ENCODE measurements at regions not wholly inside any gene's neighbourhood (a gene's known extent, or its start where the extent isn't known, plus 50 kb on each side); places are given as distances from the start of the nearest gene placed in this dataset.

DNA sequence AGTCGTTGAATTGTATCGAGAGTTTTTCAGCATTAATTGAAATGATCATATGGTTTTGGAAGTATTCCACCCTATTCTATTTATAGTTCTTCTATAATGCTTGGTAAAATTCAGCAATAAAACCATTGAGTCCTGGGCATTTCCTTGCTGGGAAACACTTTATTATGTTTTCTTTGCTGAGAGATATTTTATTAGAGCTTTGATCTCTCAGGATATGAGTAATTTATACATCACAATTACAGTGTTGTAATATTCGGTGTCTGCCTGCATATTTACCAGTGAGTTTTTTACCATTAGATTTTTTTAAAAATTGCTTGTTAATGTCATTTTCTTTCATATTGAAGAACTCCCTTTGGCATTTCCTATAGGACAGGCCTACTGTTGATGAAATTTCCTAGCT, 402.7 kb upstream of the FSIP2 start:
- Histone ChIP-seq H3K27ac (ENCODE audit: low read depth in 2 of 2, low read length in 1 of 2) (no peak overlapping the region), H2AFZ (ENCODE audit: low read depth) (no peak overlapping the region), H3K27me3 (ENCODE audit: insufficient read depth) (no peaks in the 10 kb centered on the region), H3K79me2 (ENCODE audit: insufficient read depth) (no peaks in the 10 kb centered on the region), H3K9me3 (no peaks in the 10 kb centered on the region), H3K4me1 (ENCODE audit: control insufficient read depth in 1 of 2, insufficient read depth in 2 of 2, low read depth in 1 of 2, low read length in 1 of 2) (no peaks in the 10 kb centered on the region), H3K4me3 (ENCODE audit: low read depth in 2 of 2, low read length in 1 of 2) (no peak overlapping the region), H3K4me2 (no peak overlapping the region), H3F3A (replicated peaks; ENCODE audit: insufficient read depth) (no peaks in the 10 kb centered on the region), H3K36me3 (replicated peaks in 1 of 2; ENCODE audit: control insufficient read depth in 1 of 2, insufficient read depth in 2 of 2, low read length in 1 of 2) (no peaks in the 10 kb centered on the region), H3K9me2 (no peaks in the 10 kb centered on the region), H4K20me1 (ENCODE audit: insufficient read depth) (no peaks in the 10 kb centered on the region), H3K9ac (no peak overlapping the region)
- TF ChIP-seq, protein P1, sequence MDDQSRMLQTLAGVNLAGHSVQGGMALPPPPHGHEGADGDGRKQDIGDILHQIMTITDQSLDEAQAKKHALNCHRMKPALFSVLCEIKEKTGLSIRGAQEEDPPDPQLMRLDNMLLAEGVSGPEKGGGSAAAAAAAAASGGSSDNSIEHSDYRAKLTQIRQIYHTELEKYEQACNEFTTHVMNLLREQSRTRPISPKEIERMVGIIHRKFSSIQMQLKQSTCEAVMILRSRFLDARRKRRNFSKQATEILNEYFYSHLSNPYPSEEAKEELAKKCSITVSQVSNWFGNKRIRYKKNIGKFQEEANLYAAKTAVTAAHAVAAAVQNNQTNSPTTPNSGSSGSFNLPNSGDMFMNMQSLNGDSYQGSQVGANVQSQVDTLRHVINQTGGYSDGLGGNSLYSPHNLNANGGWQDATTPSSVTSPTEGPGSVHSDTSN (IDR thresholded peaks at IDR 0.05): no peak
- TF ChIP-seq SMC3 (IDR thresholded peaks at IDR 0.05; ENCODE audit: low read depth, low read length) (no peak), TCF12 (IDR thresholded peaks at IDR 0.05) (no peak), NFIC (IDR thresholded peaks at IDR 0.05; ENCODE audit: borderline replicate concordance) (no peak), JUND (IDR thresholded peaks at IDR 0.05) (no peak), TAF1 (IDR thresholded peaks at IDR 0.05; ENCODE audit: borderline replicate concordance, low read depth, low read length) (no peak), SIN3A (IDR thresholded peaks at IDR 0.05; ENCODE audit: borderline replicate concordance, low read depth, low read length) (no peak), EZH2phosphoT487 (IDR thresholded peaks at IDR 0.05; ENCODE audit: borderline replicate concordance, low read depth) (no peak), YY1 (IDR thresholded peaks at IDR 0.05; ENCODE audit: low read depth) (no peak)
- DNase-seq: no peak
- POLR2A ChIA-PET: no interaction called here
- 80% methylated on average over 3 of the region's 3 CpGs for WGBS (ENCODE audit: low lambda C conversion rate)
- CTCF ChIA-PET: no interaction called here

DNA sequence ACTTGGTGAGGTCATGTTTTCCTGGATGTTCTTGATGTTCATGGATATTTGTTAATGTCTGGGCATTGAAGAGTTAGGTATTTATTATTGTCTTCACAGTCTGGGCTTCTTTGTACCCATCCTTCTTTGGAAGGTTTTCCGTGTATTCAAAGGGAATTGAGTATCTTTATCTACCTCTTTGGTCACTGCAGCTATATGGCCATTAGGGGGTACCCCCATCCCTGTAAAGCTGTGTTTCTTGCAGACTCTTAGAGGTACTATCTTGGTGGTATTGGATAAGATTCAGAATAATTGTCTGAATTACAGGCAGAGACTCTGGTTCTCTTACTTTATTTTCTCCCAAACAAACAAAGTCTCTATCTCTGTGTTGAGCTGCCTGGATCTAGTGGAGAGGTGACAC, 401.6 kb upstream of the FSIP2 start:
- Histone ChIP-seq H3K9me3 (no peaks in the 10 kb centered on the region), H3K27me3 (ENCODE audit: insufficient read depth) (no peaks in the 10 kb centered on the region), H3K79me2 (ENCODE audit: insufficient read depth) (no peaks in the 10 kb centered on the region), H3K36me3 (replicated peaks in 1 of 2; ENCODE audit: control insufficient read depth in 1 of 2, insufficient read depth in 2 of 2, low read length in 1 of 2) (no peaks in the 10 kb centered on the region), H3K9ac (no peak overlapping the region), H3K9me2 (no peaks in the 10 kb centered on the region), H3K27ac (ENCODE audit: low read depth in 2 of 2, low read length in 1 of 2) (no peak overlapping the region), H2AFZ (ENCODE audit: low read depth) (no peak overlapping the region), H4K20me1 (ENCODE audit: insufficient read depth) (no peaks in the 10 kb centered on the region), H3K4me1 (ENCODE audit: control insufficient read depth in 1 of 2, insufficient read depth in 2 of 2, low read depth in 1 of 2, low read length in 1 of 2) (no peaks in the 10 kb centered on the region), H3F3A (replicated peaks; ENCODE audit: insufficient read depth) (no peaks in the 10 kb centered on the region), H3K4me3 (ENCODE audit: low read depth in 2 of 2, low read length in 1 of 2) (no peak overlapping the region), H3K4me2 (no peak overlapping the region)
- no peak for TF ChIP-seq TCF12 (IDR thresholded peaks at IDR 0.05)
- TF ChIP-seq SMC3 (IDR thresholded peaks at IDR 0.05; ENCODE audit: low read depth, low read length): no peak
- no peak for TF ChIP-seq FOXM1 (IDR thresholded peaks at IDR 0.05; ENCODE audit: low read depth)
- no peak for TF ChIP-seq YY1 (IDR thresholded peaks at IDR 0.05; ENCODE audit: low read depth)
- TF ChIP-seq, protein P2, sequence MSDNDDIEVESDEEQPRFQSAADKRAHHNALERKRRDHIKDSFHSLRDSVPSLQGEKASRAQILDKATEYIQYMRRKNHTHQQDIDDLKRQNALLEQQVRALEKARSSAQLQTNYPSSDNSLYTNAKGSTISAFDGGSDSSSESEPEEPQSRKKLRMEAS (IDR thresholded peaks at IDR 0.05; ENCODE audit: low read depth): no peak
- TF ChIP-seq ELF1 (IDR thresholded peaks at IDR 0.05): no peak
- no peak for TF ChIP-seq GATA2 (CRISPR knock-in tag; IDR thresholded peaks at IDR 0.05)
- TF ChIP-seq, protein P1 (IDR thresholded peaks at IDR 0.05): no peak
- no peak for TF ChIP-seq EP300 (IDR thresholded peaks at IDR 0.05; ENCODE audit: borderline replicate concordance in 1 of 2, low read depth in 1 of 2, low read length in 1 of 2)
- no peak for TF ChIP-seq FOXJ3 (CRISPR knock-in tag; IDR thresholded peaks at IDR 0.05)
- WGBS (ENCODE audit: low lambda C conversion rate): 47% methylated on average over 1 of the region's 1 CpG
- DNase-seq: no peak
- POLR2A ChIA-PET: no interaction called here
- CTCF ChIA-PET: interaction anchor here (0.7 to 1.1 kb wide), 3 partner anchors 8 to 112 kb away, joined by 3 to 6 read pairs (median 4); no protein-coding TSS in a partner anchor
